ENCODE measurements at regions not wholly inside any gene's neighbourhood (a gene's known extent, or its start where the extent isn't known, plus 50 kb on each side); places are given as distances from the start of the nearest gene placed in this dataset.

- Histone ChIP-seq H3K27me3 (ENCODE audit: insufficient read depth, low read length) (no peaks in the 10 kb centered on the region), H2AFZ (ENCODE audit: low read depth, low read length) (no peak overlapping the region), H3K4me3 (ENCODE audit: low read length) (no peak overlapping the region), H3K36me3 (ENCODE audit: insufficient read depth, low read length) (no peaks in the 10 kb centered on the region), H3K4me1 (ENCODE audit: insufficient read depth, low read length) (peaks cover 12% of the 10 kb centered on the region), H3K9me3 (ENCODE audit: low read length) (peaks cover under 1% of the 10 kb centered on the region)
These were observed 52.0 kb upstream of the PLEKHG1 start for GRCh38 chr6:150547502-150548222.

DNA sequence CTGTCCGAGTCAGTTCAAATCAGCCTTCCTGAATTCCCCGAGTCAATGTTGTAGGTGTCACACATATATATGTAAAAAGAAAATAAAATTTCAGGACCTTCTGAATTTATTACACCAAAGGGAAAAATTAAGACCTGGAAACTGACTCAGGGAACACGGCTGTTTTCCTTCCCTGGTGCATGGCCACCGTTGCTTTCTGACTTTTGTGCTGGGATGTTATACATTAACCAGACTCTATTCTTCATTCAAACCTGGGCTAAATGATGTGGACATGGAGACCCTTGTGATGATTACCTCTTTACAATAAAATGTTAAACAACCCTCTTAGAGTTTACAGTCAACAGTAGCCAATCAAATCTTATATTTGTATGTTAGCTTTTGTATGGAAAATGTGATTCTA lies 51.4 kb upstream of the PLEKHG1 start:
- H3K36me3 ChIP-seq (ENCODE audit: insufficient read depth, low read length), result no peaks in the 10 kb centered on the region
- no peaks in the 10 kb centered on the region for H3K27me3 ChIP-seq (ENCODE audit: insufficient read depth, low read length)

DNA sequence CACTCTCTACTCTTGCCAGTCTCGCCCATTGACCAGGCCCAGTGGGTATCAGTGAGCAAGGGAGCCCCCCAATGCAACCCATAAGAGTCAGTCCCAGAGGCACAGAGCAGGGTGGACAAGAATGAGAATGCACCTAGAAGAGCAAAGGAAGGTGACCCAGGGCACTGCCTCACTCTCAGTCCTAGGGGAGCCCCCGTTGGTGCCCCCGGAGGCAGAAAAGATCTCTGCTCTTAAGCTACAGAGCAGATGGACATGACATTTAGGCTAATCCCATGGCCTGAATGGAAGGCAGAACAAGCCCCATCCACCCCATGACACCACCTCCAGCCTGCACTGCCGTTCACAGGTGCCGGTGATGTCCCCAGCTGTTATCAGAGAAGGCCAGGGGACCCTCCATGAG lies 50.7 kb upstream of the PLEKHG1 start:
- Histone ChIP-seq H2AFZ (ENCODE audit: low read depth, low read length) (no peak overlapping the region), H3K9me3 (ENCODE audit: low read length) (peaks cover 3% of the 10 kb centered on the region), H3K4me1 (ENCODE audit: insufficient read depth, low read length) (peaks cover 12% of the 10 kb centered on the region), H3K4me3 (ENCODE audit: low read length) (no peak overlapping the region), H3K36me3 (ENCODE audit: insufficient read depth, low read length) (no peaks in the 10 kb centered on the region), H3K27me3 (ENCODE audit: insufficient read depth, low read length) (no peaks in the 10 kb centered on the region)

More for the DNA sequence above, 51.4 kb upstream of the PLEKHG1 start:
- no peak overlapping the region for H2AFZ ChIP-seq (ENCODE audit: low read depth, low read length)
- peaks cover 3% of the 10 kb centered on the region for H3K9me3 ChIP-seq (ENCODE audit: low read length)
- peaks cover 12% of the 10 kb centered on the region for H3K4me1 ChIP-seq (ENCODE audit: insufficient read depth, low read length)
- no peak overlapping the region for H3K4me3 ChIP-seq (ENCODE audit: low read length)

DNA sequence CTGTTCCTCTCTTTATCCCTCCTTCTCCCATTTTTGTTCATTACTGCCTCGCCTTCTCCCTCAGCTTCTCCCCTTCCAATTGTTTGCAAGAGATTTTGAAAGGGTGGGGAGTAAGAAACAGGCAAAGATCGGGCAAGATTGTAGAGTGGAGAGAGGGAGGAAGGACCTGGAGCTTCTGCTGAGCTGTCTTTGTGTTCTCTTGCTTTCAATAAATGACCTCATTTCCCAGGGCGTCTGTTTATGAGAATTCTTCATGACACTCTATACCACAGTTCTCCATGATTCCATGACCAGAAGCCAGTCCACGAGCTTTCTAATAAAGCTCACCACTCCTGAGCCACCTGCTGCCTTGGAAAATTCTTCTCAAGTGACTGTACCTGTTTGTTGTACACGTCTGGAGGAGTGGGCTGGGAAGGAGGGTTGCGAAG lies 50.0 kb upstream of the PLEKHG1 start:
- Histone ChIP-seq H3K4me1 (ENCODE audit: insufficient read depth, low read length) (peaks cover 12% of the 10 kb centered on the region), H3K4me3 (ENCODE audit: low read length) (no peak overlapping the region), H3K9me3 (ENCODE audit: low read length) (peaks cover 3% of the 10 kb centered on the region), H3K36me3 (ENCODE audit: insufficient read depth, low read length) (no peaks in the 10 kb centered on the region), H2AFZ (ENCODE audit: low read depth, low read length) (no peak overlapping the region), H3K27me3 (ENCODE audit: insufficient read depth, low read length) (no peaks in the 10 kb centered on the region)

All from neuron (in vitro differentiated cells).